COLO829 (cell line): ENCODE measurements at regions not wholly inside any gene's neighbourhood (a gene's known extent, or its start where the extent isn't known, plus 50 kb on each side); places are given as distances from the start of the nearest gene placed in this dataset.
A peak's percentile ranks its signal among the peaks of the same experiment; 100 is the strongest.

Experiments used
- DNase-seq: peaks from one replicate; pipeline ENCODE4 v3.0.0; 2012; ENCODE audit warnings: low spot score

DNA sequence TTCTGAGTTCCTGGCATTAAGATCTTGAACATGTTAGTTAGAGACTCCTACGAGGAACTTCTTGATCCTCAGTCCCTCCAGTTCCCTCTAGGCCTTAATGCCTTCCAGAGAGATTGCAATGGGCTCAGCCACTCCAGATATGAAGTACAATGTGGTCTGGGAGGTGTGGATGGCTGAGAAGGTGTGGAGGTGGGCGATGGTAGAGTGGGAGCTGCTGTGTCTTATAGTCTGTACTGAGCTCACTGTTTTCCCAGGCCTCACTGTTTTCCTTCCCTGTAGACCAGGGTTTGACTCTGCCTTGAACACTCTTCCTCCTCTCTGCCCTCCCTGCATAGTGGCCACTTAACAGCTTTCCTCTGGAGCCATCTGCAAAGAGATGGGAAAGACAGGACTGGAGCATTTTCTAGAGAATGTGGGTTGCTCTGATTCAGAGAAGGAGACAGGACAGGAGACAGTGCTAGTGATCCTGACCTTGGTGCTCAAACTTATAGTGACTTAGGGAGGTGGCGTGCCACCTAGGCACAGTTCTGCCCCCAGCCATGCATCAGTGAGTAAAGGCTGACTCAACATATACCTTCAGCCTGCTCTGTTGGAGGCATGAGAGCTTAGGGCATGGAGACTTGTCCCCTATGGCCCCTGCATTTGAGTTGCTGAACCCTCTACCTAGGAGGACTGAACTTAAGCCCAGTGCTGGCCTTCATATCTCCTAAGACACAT lies 129.7 kb downstream of the TDRD15 start:
- DNase-seq = no peak

DNA sequence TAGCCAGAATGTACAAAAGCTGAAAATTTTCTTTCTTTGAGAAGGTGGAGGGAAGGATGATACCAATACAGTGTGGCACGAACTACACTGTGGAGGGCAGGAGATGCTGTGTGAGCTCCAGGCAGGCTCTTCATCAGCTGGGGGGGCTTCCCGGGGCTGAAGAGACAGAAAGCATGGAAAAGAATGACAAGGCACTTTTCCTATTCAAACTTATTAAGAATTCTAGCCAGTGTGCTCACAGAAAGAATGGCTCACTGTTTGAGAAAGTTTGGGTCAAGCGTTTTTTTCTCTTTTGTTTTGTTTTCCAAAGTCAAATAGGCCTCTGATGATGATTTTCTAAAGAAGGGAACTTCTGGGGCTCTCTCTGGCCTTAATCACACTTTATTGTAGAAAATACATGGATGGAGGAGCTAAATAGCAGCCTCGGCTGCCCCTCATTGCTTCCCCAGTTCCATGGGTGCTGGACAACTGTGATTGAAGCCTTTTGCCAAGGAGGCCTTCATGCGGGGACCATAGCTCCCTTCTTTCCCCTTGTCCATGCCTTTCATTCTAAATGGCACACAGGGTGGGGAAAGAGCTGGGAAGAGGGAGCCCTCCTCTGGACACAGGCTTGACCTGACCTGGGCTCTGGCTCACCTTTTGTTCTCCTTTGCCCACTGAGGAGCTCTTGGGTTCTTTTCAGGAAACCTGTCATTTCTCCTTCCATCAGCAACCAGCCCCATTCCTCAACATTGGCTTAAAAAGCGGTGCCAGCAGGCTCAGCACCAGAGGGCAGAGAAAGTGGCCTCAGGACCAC lies 130.6 kb downstream of the TDRD15 start:
- no peak for DNase-seq

DNA sequence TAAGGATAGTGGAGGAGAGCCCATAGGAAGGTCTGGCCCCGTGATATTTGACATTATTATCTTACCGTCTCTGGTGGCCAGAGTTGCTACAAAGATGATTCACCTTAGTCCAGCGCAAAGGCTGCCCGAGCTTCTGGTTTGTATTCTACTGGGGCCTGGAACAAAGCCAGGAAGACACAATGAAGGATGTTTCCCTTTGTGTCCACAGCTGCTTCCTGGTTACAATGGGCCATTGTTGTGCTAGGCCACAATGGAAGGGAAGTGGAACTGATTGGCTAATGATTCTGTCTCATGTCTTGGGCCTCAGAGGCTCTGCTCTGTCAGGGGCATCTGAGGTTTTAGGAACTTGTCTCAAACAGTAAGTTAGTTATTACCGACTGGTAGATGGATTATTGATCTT lies 132.2 kb downstream of the TDRD15 start:
- peak; percentile 17 for DNase-seq

DNA sequence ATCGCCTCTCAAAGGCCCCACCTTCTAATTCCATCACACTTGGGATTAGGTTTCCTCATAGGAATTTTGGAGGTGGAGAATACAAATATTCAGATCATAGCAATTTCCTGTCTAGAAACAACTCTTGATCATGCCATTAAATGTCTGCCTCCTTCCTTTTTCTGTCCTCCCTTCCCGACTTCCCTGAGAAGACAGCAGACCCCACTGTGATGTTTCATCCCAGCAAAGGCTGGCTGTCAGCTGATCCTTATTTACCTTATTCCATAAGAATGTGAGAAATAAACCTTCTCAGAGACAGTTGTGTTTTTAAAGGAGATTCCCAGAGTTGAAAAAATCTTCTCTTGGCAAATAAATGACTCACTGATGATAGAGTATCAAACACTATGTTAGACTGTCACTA lies 133.9 kb downstream of the TDRD15 start:
- no peak for DNase-seq

DNA sequence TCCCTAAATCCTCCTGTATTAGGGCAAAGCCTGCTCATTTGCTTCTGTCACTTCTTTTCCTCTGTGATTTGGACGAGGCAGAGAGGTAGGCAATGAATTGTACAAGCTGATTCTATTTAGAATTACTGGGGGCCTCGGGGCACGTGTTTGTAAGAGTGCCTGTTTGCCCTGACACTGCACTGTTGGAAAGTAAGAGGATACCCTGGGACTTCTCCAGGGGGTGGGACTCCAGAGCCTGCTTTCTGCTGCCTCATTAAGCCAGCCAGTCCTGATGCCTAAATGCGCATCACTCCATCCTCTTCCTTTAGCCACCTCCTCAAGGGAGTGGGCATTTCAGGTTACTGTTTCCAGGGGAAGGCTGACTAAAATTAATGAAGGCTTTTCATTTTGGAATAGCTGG lies 134.3 kb downstream of the TDRD15 start:
- DNase-seq = no peak

DNA sequence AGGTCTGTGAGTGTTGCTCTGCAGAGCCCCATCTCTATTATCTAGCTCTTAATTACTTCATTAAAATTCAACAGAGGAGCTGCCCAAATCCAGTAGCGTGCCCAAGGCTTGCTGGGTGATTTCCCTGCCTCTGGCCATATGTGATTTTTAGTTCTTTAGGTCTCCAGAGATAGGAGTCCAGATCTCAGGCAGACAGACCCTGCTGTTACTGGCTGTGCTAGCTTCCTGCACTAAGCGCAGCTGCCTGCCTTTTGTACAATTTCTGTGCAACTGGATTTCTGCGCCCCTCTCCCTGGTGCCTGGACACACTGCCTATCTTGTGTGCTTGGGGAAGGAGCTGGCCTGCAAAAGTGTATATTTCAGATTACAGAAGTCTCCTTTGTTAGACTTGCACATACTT lies 136.5 kb downstream of the TDRD15 start:
- DNase-seq = no peak

DNA sequence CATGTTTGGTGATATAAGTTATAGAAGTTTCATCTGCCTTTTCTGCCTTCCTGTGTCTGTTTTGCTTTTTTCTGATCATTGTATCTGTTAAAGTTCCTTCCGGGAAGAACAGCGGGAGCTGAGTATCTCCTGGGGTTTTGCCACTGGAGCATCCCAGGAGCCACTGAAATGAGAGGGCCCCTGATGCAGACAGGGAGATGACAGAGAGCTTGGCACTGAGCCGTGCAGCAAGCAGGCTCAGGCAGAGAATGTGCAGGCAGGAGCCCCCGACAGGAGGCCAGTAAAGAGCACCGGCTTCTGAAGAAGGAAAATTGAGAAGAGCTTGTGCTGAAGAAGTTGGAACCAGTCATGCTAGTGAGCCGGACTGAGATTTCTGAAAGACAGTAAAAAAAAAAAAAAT lies 137.8 kb downstream of the TDRD15 start:
- DNase-seq = no peak

DNA sequence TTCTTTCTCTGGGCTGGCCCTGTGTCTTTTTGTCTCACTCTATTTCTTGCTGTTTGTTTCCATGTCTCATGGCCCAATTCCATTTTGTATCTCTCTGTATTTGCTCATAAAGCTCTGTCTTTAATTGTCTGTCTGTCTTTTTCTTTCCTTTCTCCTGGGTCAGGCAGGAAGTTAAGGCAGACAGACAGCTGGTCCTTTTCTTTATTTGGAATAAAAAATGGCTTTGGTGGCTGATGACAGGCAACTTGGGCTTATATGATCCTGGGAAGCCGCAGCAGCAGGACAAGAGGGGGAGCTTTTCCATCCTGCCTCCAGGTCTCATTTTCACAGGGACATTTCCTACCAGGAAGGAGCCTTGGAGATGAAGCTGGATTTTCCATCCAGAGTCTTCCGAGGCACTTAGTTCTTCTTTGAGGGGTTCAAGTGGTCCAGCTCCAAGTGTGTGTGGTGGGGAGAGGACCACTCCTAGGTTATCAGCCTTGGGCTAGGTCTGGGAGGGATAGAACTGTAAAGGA lies 138.7 kb downstream of the TDRD15 start:
- no peak for DNase-seq

DNA sequence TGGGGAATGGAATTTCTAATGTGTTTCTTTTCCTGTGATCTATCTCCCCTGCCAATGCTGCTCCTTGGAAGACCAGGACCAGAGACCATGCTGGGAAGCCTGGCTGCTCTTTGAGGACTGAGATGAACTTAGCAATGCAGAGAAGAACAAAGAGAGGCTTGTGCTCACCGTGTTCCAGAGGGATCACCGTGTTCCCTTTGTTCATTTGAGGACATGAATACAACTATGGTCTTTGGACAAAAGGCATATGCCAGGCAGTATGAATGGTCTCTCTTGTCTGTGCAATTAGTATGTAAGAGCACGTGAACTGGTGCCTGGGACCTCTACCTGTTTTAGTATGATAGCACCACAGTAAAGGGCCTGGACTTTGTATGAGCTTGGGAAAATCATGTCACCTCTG lies 139.9 kb downstream of the TDRD15 start:
- DNase-seq = peak; percentile 39

DNA sequence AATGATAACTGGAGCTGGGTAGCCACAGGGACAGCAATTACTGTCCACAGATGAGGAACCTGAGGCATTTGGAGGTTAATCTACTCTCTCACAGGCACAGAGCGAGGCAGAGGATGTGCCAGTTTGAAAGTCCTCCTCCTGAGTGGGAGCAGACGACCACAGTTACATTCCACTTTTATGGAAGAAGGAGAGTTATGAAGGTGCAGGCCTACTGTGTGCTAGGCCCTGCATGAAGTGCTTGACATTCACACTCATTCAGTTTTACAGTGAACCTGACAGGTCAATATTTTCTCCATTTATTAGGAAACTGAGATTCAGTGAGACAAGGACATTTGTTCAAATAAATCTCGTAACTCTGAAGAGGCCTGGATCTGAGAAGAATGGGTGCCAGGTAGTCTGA lies 142.0 kb downstream of the TDRD15 start:
- no peak for DNase-seq

DNA sequence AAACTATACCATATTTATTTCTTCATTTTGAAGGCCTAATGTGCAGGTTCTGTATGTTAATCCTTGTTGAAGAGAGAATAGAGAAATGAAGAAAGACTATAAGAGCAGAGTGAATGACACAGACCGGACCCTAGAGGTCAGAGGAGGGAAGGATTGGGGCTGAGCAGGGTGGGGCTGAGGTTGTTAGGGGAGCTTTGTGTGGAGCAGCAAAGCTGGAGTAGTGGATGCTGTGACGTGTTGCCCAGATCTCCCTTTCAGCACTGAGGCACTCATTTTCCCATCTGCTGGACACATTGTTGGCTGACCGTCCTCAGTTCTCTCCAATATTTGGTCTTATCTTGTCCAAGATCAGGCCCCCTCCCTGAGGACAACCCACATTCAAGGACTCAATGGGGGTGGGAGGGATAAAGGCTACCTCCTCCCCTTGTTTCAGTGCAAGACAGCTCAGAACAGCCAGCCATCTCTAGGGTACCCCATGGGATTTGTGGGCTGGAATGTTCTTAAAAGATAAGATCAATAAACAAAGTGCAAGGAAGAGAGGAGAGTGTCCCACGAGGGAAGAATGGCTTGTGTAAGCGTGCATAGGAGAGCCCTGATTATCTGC lies 143.6 kb downstream of the TDRD15 start:
- no peak for DNase-seq

DNA sequence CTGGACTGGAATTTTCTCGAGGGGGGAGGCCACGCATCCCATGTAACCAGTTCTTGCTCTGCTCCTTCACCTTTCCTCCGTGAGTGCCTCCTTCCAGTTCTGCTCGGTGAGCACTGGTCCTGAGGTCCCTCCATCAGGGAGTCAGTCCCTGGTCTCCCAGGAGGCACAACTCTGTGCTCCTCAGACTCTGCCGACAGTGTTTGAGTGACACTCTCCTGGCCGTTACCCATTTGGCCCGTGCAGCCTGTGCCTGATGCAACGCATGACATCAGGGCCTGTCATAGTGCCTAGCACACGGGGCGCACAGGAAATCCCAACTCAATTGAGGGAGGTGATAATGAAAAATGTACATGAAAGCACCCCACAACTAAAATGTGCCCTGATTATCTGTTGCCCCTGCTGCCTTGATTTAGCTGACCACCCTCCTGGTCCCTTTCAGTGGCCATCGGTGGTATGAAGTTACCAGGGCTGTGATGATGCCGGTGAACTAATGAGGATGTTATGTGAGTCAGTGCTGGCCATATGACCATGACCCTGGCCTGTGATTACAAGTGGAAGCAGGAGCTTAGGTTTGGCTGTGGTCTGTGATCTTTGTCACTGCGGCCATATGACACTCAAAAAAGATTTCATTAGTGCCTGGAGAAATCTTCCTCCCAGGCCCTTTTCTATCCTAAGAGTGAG lies 144.6 kb downstream of the TDRD15 start:
- no peak for DNase-seq

DNA sequence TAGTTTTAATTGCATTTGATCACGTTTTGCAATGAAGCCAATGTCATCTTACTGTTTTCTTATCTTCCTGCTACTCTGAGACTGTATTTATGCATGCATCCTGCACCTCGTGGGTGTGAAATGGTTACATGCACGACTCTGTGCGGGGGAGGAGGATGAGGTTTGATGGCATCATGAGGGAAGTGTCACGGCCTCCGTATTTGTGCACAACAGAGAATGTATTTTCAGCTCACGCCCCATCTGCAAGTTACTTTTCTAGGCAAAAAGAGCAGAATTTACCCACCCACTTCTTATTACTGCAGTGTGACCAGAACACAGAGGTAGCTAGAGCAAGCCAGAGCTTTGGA lies 145.1 kb downstream of the TDRD15 start:
- no peak for DNase-seq

DNA sequence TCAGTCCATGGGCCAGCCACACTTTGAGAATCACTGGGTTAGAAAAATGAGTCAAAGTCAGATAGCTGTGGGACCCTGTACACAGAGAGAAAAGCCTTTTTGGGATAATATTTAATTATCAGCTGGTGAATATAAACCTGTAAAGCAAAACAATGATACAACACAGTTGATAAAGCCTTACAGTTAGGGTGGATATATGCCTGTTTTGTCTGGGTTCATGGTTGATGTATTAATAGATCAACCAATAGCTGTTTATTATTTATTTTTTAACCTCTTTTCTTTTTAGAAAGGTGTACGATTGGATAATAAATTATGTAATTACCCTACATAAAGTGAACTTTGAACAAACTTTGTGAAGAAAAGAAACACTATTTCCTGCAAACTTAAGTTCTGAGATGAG lies 145.6 kb downstream of the TDRD15 start:
- DNase-seq = no peak

DNA sequence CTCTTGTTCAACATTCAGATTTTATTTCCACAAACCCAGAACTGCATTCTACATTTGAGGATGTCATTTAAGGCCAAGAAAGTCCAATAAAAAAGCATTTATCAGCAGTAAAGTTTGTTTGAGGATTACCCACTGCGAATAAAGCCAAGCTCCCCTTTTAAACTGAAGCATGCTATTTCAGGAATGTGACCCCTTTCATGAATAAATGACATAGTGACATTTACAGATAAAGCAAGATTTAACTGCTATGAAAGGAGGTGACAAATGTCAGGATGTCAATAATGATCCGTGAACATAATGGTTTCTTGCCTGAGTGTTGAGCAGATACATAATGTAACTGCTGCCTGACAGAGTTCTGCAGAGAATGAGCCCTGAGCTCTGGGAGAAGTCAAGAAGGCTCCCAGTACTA lies 146.3 kb downstream of the TDRD15 start:
- DNase-seq = no peak

DNA sequence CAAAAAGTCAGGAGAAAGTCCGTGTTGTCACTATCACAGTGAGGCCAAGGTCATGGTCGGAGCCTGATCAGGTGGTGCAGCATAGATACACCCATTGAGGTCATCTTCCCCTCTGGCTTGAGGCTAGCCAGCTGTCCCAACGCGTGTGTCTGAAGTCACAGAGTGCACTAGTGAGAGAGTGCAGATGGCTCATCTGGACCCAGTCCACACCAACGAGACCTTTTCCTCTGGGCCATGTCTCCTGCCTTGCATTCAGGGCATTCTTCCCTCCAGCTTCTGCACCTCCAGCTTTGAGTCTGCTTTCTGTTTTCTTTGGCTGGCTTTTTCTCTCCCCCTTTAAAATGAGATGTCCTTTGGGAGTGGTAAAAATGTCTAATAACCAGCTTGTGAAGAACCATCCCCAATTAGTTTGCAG lies 146.9 kb downstream of the TDRD15 start:
- DNase-seq = no peak

DNA sequence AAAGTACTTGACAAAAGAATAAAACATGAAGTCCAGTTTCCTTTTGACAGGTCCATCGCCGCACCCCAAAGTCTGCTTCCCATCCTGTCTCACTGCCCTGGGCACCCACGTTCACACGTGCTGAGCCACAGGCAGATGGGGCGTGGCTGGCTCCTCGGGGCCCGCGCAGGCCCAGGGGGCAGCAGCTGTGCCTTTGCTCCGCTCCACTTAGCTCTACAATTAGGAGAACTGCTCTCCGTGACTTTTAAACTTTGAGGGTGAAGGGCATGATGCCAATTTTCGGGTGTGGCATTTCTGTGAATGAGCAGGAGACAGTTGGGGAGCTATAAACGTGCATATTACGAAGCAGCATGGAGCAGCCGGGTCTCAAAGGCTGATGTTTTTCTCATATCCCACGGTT lies 152.4 kb downstream of the TDRD15 start:
- no peak for DNase-seq

DNA sequence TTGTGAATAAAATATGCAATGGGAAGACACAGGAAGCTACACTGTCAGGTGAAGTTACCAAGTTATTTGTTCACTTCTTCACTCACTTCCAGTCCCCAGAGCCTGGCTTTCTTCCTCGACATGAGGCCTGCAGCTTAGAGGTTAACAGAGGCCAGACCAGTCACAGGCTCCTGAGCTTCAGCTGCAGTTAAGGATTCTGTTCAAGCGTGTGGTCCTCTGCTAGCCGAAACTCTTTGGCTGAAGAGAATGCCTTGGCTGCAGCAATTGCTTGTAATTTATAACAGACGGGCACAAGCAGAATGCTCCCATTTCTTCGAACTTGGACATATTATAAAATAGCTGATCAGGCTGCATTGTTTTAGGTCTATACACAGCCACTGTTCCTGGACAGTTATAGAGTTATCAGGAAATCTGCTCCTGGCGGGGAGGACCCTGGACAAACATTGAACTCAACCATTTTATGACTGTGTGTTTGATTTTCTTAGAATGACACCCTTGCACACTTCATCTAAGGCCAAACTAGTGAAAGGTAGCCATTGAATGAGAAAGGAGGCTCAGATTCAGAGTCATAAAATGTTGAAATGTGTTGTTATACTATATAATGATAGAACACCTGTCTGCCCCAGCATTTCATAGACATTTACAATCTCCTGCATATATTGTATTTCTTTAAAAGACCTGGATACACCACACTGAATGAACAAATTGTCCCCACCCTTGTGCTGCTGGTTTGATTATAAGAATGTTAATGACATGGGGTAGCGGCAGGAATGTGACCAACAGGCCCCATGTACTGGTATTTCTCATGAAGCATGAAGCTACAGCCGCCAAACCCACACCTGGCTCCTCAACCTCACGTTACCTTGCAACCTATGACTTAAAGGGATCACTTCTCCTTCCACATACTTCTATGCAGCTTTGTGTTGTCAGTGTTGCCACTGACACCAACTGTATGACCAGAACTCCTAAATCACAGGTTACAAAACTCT lies 153.6 kb downstream of the TDRD15 start:
- no peak for DNase-seq

DNA sequence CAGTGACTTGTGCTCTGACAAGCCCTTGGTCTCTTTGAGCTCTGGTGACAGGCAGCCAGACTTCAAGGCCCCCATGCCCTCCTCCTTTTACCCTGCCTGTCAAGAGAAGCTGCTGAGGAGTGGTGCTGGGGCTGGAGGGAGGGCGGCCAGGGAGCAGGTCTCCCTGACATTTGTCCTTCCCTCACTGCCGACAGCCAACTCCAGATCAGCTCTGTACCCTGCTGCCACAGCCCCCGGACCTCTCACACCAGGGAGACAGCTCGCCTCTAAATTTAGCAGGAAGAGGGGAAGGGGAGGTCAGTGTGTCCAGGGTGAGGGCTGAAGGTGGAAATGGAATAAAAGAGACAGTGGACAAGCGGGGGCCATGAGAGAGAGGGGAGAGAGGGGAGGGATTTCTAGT lies 155.8 kb downstream of the TDRD15 start:
- no peak for DNase-seq

DNA sequence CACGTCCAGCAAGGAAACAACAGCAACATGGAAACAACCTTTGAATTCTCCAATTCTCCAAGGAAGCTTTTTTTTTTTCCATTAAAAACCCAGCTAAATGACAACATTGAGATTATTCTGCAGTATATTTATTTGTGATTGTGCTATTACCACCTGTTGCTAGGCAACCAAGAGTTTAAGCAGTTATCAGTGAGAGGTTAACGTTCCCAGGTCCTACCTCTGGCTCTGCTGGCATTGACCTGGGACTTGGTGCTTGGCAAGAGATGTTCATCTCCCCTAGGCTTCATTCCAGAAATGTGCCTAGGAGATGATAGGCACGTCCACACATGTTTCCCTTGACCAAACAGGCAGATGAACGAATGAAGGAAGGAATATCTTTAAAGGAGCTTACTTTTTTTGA lies 157.0 kb downstream of the TDRD15 start:
- no peak for DNase-seq

DNA sequence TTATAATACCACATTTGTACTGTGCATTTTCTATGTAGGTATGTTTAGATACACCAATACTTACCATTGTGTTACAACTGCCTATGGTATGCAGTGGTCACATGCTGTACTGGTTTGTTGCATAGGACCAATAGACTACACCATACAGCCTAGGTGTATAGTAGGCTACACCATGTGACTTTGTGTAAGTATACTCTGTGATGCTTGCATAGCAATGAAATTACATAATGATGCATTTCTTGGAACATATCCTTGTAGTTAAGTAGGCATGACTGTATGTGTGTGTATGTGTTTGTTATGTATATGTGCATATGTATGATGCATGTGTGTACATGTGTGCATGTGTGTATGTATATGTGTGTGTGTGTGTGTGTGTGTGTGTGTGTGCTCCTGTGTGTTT lies 157.6 kb downstream of the TDRD15 start:
- DNase-seq = no peak
